IPS-18a (cell line): ENCODE measurements at regions not wholly inside any gene's neighbourhood (a gene's known extent, or its start where the extent isn't known, plus 50 kb on each side); places are given as distances from the start of the nearest gene placed in this dataset.

Experiments used
- H3K27ac ChIP-seq: one replicate; pipeline ENCODE4 v1.5.1; 2013; ENCODE audit warnings: low read length
- H3K27me3 ChIP-seq: one replicate; pipeline ENCODE4 v1.6.1; 2013; ENCODE audit warnings: mild to moderate bottlenecking, low read length; ENCODE audit not compliant: control insufficient read depth, insufficient read depth
- H3K36me3 ChIP-seq: one replicate; pipeline ENCODE4 v1.6.1; 2013; ENCODE audit warnings: low read depth, low read length; ENCODE audit not compliant: control insufficient read depth
- H3K4me1 ChIP-seq: one replicate; pipeline ENCODE4 v1.6.1; 2013; ENCODE audit warnings: low read depth, low read length; ENCODE audit not compliant: control insufficient read depth
- H3K4me3 ChIP-seq: one replicate; pipeline ENCODE4 v1.5.1; 2013; ENCODE audit warnings: low read length
- H3K9ac ChIP-seq: one replicate; pipeline ENCODE4 v1.6.1; 2013; ENCODE audit warnings: mild to moderate bottlenecking, low read length, moderate library complexity
- H3K9me3 ChIP-seq: one replicate; pipeline ENCODE4 v1.6.1; 2013; ENCODE audit warnings: low read depth, low read length; ENCODE audit not compliant: control insufficient read depth

- H3K4me1 ChIP-seq, result peaks cover 16% of the 10 kb centered on the region
- no peak overlapping the region for H3K4me3 ChIP-seq
- H3K27me3 ChIP-seq, result no peaks in the 10 kb centered on the region
- no peaks in the 10 kb centered on the region for H3K36me3 ChIP-seq
- no peak overlapping the region for H3K27ac ChIP-seq
- no peaks in the 10 kb centered on the region for H3K9me3 ChIP-seq
- H3K9ac ChIP-seq, result no peak overlapping the region
Observed at GRCh38 chr17:34161690-34162089, 93.4 kb upstream of the CCL2 start.

- no peak overlapping the region for H3K4me3 ChIP-seq
- H3K4me1 ChIP-seq, result peaks cover 12% of the 10 kb centered on the region
- no peaks in the 10 kb centered on the region for H3K27me3 ChIP-seq
- H3K36me3 ChIP-seq, result no peaks in the 10 kb centered on the region
- no peak overlapping the region for H3K9ac ChIP-seq
- no peaks in the 10 kb centered on the region for H3K9me3 ChIP-seq
- no peak overlapping the region for H3K27ac ChIP-seq
Observed at GRCh38 chr17:34163123-34163522, 92.0 kb upstream of the CCL2 start.

GRCh38 chr17:34163646-34164045, 91.4 kb upstream of the CCL2 start:
- Histone ChIP-seq H3K4me1 (peaks cover 7% of the 10 kb centered on the region), H3K9ac (no peak overlapping the region), H3K9me3 (no peaks in the 10 kb centered on the region), H3K27ac (no peak overlapping the region), H3K4me3 (no peak overlapping the region), H3K27me3 (no peaks in the 10 kb centered on the region), H3K36me3 (no peaks in the 10 kb centered on the region)

- Histone ChIP-seq H3K9me3 (no peaks in the 10 kb centered on the region), H3K9ac (no peak overlapping the region), H3K27ac (no peak overlapping the region), H3K27me3 (no peaks in the 10 kb centered on the region), H3K4me3 (no peak overlapping the region), H3K36me3 (no peaks in the 10 kb centered on the region), H3K4me1 (peaks cover 3% of the 10 kb centered on the region)
Observed at GRCh38 chr17:34164837-34165236, 90.2 kb upstream of the CCL2 start.

GRCh38 chr17:34166352-34166751, 88.7 kb upstream of the CCL2 start:
- Histone ChIP-seq H3K4me1 (peaks cover 3% of the 10 kb centered on the region), H3K27ac (no peak overlapping the region), H3K4me3 (no peak overlapping the region), H3K9ac (no peak overlapping the region), H3K36me3 (no peaks in the 10 kb centered on the region), H3K9me3 (no peaks in the 10 kb centered on the region), H3K27me3 (no peaks in the 10 kb centered on the region)

GRCh38 chr17:34167354-34167753, 87.7 kb upstream of the CCL2 start:
- Histone ChIP-seq H3K9ac (no peak overlapping the region), H3K36me3 (no peaks in the 10 kb centered on the region), H3K27ac (no peak overlapping the region), H3K4me3 (no peak overlapping the region), H3K9me3 (no peaks in the 10 kb centered on the region), H3K4me1 (peaks cover 3% of the 10 kb centered on the region), H3K27me3 (no peaks in the 10 kb centered on the region)

- Histone ChIP-seq H3K4me3 (no peak overlapping the region), H3K27ac (no peak overlapping the region), H3K9ac (no peak overlapping the region), H3K9me3 (no peaks in the 10 kb centered on the region), H3K27me3 (no peaks in the 10 kb centered on the region), H3K36me3 (no peaks in the 10 kb centered on the region), H3K4me1 (no peaks in the 10 kb centered on the region)
Observed at GRCh38 chr17:34168989-34169388, 86.1 kb upstream of the CCL2 start.

- Histone ChIP-seq H3K9ac (no peak overlapping the region), H3K4me3 (no peak overlapping the region), H3K27me3 (no peaks in the 10 kb centered on the region), H3K4me1 (no peaks in the 10 kb centered on the region), H3K36me3 (no peaks in the 10 kb centered on the region), H3K27ac (no peak overlapping the region), H3K9me3 (no peaks in the 10 kb centered on the region)
Observed at GRCh38 chr17:34169496-34169895, 85.6 kb upstream of the CCL2 start.

- H3K27ac ChIP-seq, result no peak overlapping the region
- no peaks in the 10 kb centered on the region for H3K27me3 ChIP-seq
- no peaks in the 10 kb centered on the region for H3K9me3 ChIP-seq
- H3K4me1 ChIP-seq, result no peaks in the 10 kb centered on the region
- no peak overlapping the region for H3K9ac ChIP-seq
- no peak overlapping the region for H3K4me3 ChIP-seq
- no peaks in the 10 kb centered on the region for H3K36me3 ChIP-seq
Observed at GRCh38 chr17:34171245-34171818, 83.8 kb upstream of the CCL2 start.

- Histone ChIP-seq H3K36me3 (no peaks in the 10 kb centered on the region), H3K9ac (no peak overlapping the region), H3K4me1 (peaks cover 2% of the 10 kb centered on the region), H3K27me3 (no peaks in the 10 kb centered on the region), H3K9me3 (no peaks in the 10 kb centered on the region), H3K4me3 (no peak overlapping the region), H3K27ac (no peak overlapping the region)
Observed at GRCh38 chr17:34172390-34172918, 82.6 kb upstream of the CCL2 start.

- Histone ChIP-seq H3K4me1 (peaks cover 9% of the 10 kb centered on the region), H3K9me3 (no peaks in the 10 kb centered on the region), H3K9ac (no peak overlapping the region), H3K36me3 (no peaks in the 10 kb centered on the region), H3K27me3 (no peaks in the 10 kb centered on the region), H3K4me3 (no peak overlapping the region), H3K27ac (no peak overlapping the region)
Observed at GRCh38 chr17:34173241-34173640, 81.8 kb upstream of the CCL2 start.

- no peaks in the 10 kb centered on the region for H3K27me3 ChIP-seq
- peaks cover 21% of the 10 kb centered on the region for H3K4me1 ChIP-seq
- no peak overlapping the region for H3K27ac ChIP-seq
- H3K4me3 ChIP-seq, result no peak overlapping the region
- H3K36me3 ChIP-seq, result no peaks in the 10 kb centered on the region
- no peaks in the 10 kb centered on the region for H3K9me3 ChIP-seq
- H3K9ac ChIP-seq, result no peak overlapping the region
Observed at GRCh38 chr17:34174496-34174895, 80.6 kb upstream of the CCL2 start.
